GM23338 (cell line): ENCODE measurements at regions not wholly inside any gene's neighbourhood (a gene's known extent, or its start where the extent isn't known, plus 50 kb on each side); places are given as distances from the start of the nearest gene placed in this dataset.

Experiments
- ATAC-seq: fragments of 200-7000 bp; cut with Tn5 transposase; 3 replicates; pipeline ENCODE4 v1.9.1; 2020
- DNase-seq: peaks from one replicate; pipeline ENCODE4 v3.0.0-alpha.2; 2015; ENCODE audit warnings: low spot score
- H2AFZ ChIP-seq: fragments of 200-600 bp; sonication (generic); 2 replicates; pipeline ENCODE4 v1.8.0; 2016; ENCODE audit warnings: antibody characterized with exemption, mild to moderate bottlenecking, moderate library complexity
- H3F3A ChIP-seq: fragments of 200-600 bp; sonication (generic); replicated peaks from 2 replicates; pipeline ENCODE4 v1.8.0; 2017; ENCODE audit warnings: antibody characterized with exemption, mixed run types, low read depth
- H3K27ac ChIP-seq: fragments of 200-600 bp; sonication (generic); 2 replicates; pipeline ENCODE4 v1.6.1; 2016; ENCODE audit warnings: low read depth
- H3K27me3 ChIP-seq: fragments of 200-600 bp; sonication (generic); 2 replicates; pipeline ENCODE4 v1.8.0; 2016; ENCODE audit warnings: mild to moderate bottlenecking, mixed run types, moderate library complexity; ENCODE audit not compliant: insufficient read depth
- H3K36me3 ChIP-seq: fragments of 200-600 bp; sonication (generic); 2 replicates; pipeline ENCODE4 v1.8.0; 2016; ENCODE audit warnings: mild to moderate bottlenecking; ENCODE audit not compliant: insufficient read depth
- H3K4me1 ChIP-seq: fragments of 200-600 bp; sonication (generic); 2 replicates; pipeline ENCODE4 v1.8.0; 2016; ENCODE audit warnings: mild to moderate bottlenecking, moderate library complexity; ENCODE audit not compliant: insufficient read depth
- H3K4me2 ChIP-seq: fragments of 200-600 bp; sonication (generic); 2 replicates; pipeline ENCODE4 v1.7.1; 2017; ENCODE audit warnings: mixed run types
- H3K4me3 ChIP-seq: fragments of 200-600 bp; sonication (generic); 2 replicates; pipeline ENCODE4 v1.6.1; 2016; ENCODE audit warnings: mixed run types
- H3K79me2 ChIP-seq: fragments of 200-600 bp; sonication (generic); replicated peaks from 2 replicates; pipeline ENCODE4 v1.8.0; 2017; ENCODE audit warnings: mild to moderate bottlenecking; ENCODE audit not compliant: insufficient read depth
- H3K9me2 ChIP-seq: fragments of 200-600 bp; sonication (generic); 2 replicates; pipeline ENCODE4 v1.8.0; 2017; ENCODE audit not compliant: insufficient read depth
- H4K20me1 ChIP-seq: fragments of 200-600 bp; sonication (generic); replicated peaks from 2 replicates; pipeline ENCODE4 v1.8.0; 2017; ENCODE audit warnings: mild to moderate bottlenecking; ENCODE audit not compliant: insufficient read depth
- H3K27ac Mint-ChIP-seq: 2 replicates; pipeline ENCODE4 v1.8.0; 2020; ENCODE audit warnings: inconsistent platforms, mild to moderate bottlenecking, moderate library complexity, mixed read lengths
- H3K27me3 Mint-ChIP-seq: 3 replicates; pipeline ENCODE4 v1.8.0; 2022; ENCODE audit warnings: low read depth, mild to moderate bottlenecking, moderate library complexity, mixed read lengths, inconsistent platforms; ENCODE audit not compliant: insufficient read depth, poor library complexity
- H3K36me3 Mint-ChIP-seq: 3 replicates; pipeline ENCODE4 v1.8.0; 2021; ENCODE audit warnings: low read depth, mild to moderate bottlenecking, inconsistent platforms, moderate library complexity, mixed read lengths
- H3K4me1 Mint-ChIP-seq: 3 replicates; pipeline ENCODE4 v1.8.0; 2020; ENCODE audit warnings: mild to moderate bottlenecking, inconsistent platforms, mixed read lengths
- H3K4me3 Mint-ChIP-seq: 3 replicates; pipeline ENCODE4 v1.8.0; 2021; ENCODE audit warnings: moderate library complexity, mild to moderate bottlenecking, inconsistent platforms, mixed read lengths
- H3K9me3 Mint-ChIP-seq: 3 replicates; pipeline ENCODE4 v1.8.0; 2020; ENCODE audit warnings: moderate library complexity, mild to moderate bottlenecking, inconsistent platforms, mixed read lengths
- CTCF ChIP-seq, 2 experiments: fragments of 200-600 bp in 1 of 2; sonication (generic) in 1 of 2; conservative IDR thresholded peaks; 2 replicates each; pipeline versions ENCODE4 v1.5.1 to v1.6.1; 2016 to 2017; ENCODE audit warnings: antibody characterized with exemption in 2 of 2, low read depth in 2 of 2, mild to moderate bottlenecking in 2 of 2, moderate library complexity in 1 of 2
- ETS1 ChIP-seq: IDR thresholded peaks from 2 replicates; pipeline ENCODE4 v1.6.1; 2016; ENCODE audit warnings: antibody characterized with exemption
- EZH2 ChIP-seq: fragments of 200-600 bp; sonication (generic); IDR thresholded peaks from one replicate; pipeline ENCODE4 v1.8.0; 2017; ENCODE audit warnings: antibody characterized with exemption, mild to moderate bottlenecking, low read depth; ENCODE audit not compliant: unreplicated experiment
- EZH2phosphoT487 ChIP-seq: fragments of 200-600 bp; sonication (generic); IDR thresholded peaks from one replicate; pipeline ENCODE4 v1.8.1; 2018; ENCODE audit warnings: antibody characterized with exemption; ENCODE audit not compliant: unreplicated experiment
- JUNB ChIP-seq: IDR thresholded peaks from one replicate; pipeline ENCODE4 v1.6.1; 2016; ENCODE audit warnings: antibody characterized with exemption; ENCODE audit not compliant: unreplicated experiment
- NANOG ChIP-seq: IDR thresholded peaks from 2 replicates; pipeline ENCODE4 v1.6.1; 2016; ENCODE audit warnings: antibody characterized with exemption, borderline replicate concordance
- REST ChIP-seq: IDR thresholded peaks from one replicate; pipeline ENCODE4 v1.6.1; 2018; ENCODE audit warnings: antibody characterized with exemption; ENCODE audit not compliant: unreplicated experiment
- STAT1 ChIP-seq: IDR thresholded peaks from one replicate; pipeline ENCODE4 v1.6.1; 2016; ENCODE audit warnings: antibody characterized with exemption; ENCODE audit not compliant: unreplicated experiment
- ZNF331 ChIP-seq: fragments of 250-450 bp; sonication (Bioruptor Pico); IDR thresholded peaks from 2 replicates; pipeline ENCODE4 v1.5.0; 2020; ENCODE audit warnings: low read depth, mild to moderate bottlenecking, moderate library complexity
- ZNF462 ChIP-seq: fragments of 250-450 bp; sonication (Bioruptor Pico); IDR thresholded peaks from 2 replicates; pipeline ENCODE4 v1.5.0; 2020; ENCODE audit warnings: mild to moderate bottlenecking, moderate library complexity

GRCh38 chr1:163408262-163408661, 86.5 kb downstream of the NUF2 start:
- no peaks in the 10 kb centered on the region for H3K9me3 Mint-ChIP-seq

More at GRCh38 chr1:163408262-163408661, 86.5 kb downstream of the NUF2 start:
- Histone ChIP-seq H2AFZ (no peak overlapping the region), H3K4me3 (no peak overlapping the region), H3K4me1 (no peaks in the 10 kb centered on the region; the same call in 1 of the 2 replicates), H3K79me2 (no peaks in the 10 kb centered on the region), H3K27ac (no peak overlapping the region), H3K27me3 (no peaks in the 10 kb centered on the region), H3K9me2 (peaks cover 3% of the 10 kb centered on the region; the same call in 1 of the 2 replicates), H4K20me1 (no peaks in the 10 kb centered on the region), H3K36me3 (no peaks in the 10 kb centered on the region), H3F3A (no peaks in the 10 kb centered on the region), H3K4me2 (no peak overlapping the region)
- Mint-ChIP-seq H3K27ac (no peak overlapping the region), H3K27me3 (peaks cover 3% of the 10 kb centered on the region), H3K4me3 (no peak overlapping the region), H3K4me1 (peaks cover 29% of the 10 kb centered on the region), H3K36me3 (no peaks in the 10 kb centered on the region; the same call in 2 of the 3 replicates)
- DNase-seq (no peak), ATAC-seq (no peak)
- TF ChIP-seq EZH2 (no peak), NANOG (no peak), EZH2phosphoT487 (no peak), STAT1 (no peak), REST (no peak), ZNF462 (CRISPR knock-in tag) (no peak), ZNF331 (CRISPR knock-in tag) (no peak), ETS1 (no peak), JUNB (no peak), CTCF (conservative IDR thresholded peaks at IDR 0.05; ENCODE audit: low read depth in 2 of 2) (no peak)
